ENCODE measurements at regions not wholly inside any gene's neighbourhood (a gene's known extent, or its start where the extent isn't known, plus 50 kb on each side); places are given as distances from the start of the nearest gene placed in this dataset.
"Not testable (repeated sequence)": the region's sequence is repeated elsewhere in the genome, so short reads cannot be mapped to it uniquely, and the experiment has no call there.

GRCh38 chrX:45615591-45615990, 414.9 kb upstream of the DIPK2B start:
- in situ Hi-C loops (cut with HindIII; ENCODE audit: extremely low pct_ligation_motif_present, low pct_unique_long_range_greater_than_20kb); intact Hi-C loops (cut with micrococcal nuclease; ENCODE audit: unreplicated experiment); CTCF ChIA-PET (ENCODE audit: low intra/inter-chr PET ratio, low total read pairs); ATAC-seq; H3K4me3 ChIP-seq (replicated peaks in 1 of 3; ENCODE audit: insufficient read depth in 1 of 3, low read depth in 2 of 3, low read length in 3 of 3); H3K4me1 ChIP-seq (ENCODE audit: insufficient read depth, low read length); FAIRE-seq; H4K20me1 ChIP-seq (ENCODE audit: insufficient read depth, low read length); H3K9ac ChIP-seq (ENCODE audit: insufficient read depth, low read depth, low read length); POLR2A ChIA-PET; DNase-seq (ENCODE audit: low spot score); BruUV-seq (replicated peaks); H3K27me3 ChIP-seq (ENCODE audit: control insufficient read depth in 1 of 2, insufficient read depth in 2 of 2, low read length in 2 of 2); H3K4me2 ChIP-seq (ENCODE audit: low read depth, low read length); H3K9me3 ChIP-seq (ENCODE audit: low read length); H3K79me2 ChIP-seq (ENCODE audit: insufficient read depth, low read length); H3K36me3 ChIP-seq (replicated peaks in 1 of 2; ENCODE audit: control insufficient read depth in 1 of 2, insufficient read depth in 2 of 2, low read length in 2 of 2); H2AFZ ChIP-seq (ENCODE audit: low read length); H3K27ac ChIP-seq (ENCODE audit: extremely low read length, insufficient read depth, low read length): not testable (repeated sequence)
- 0% methylated on average over 1 of the region's 8 CpGs for WGBS (ENCODE audit: low lambda C conversion rate)

DNA sequence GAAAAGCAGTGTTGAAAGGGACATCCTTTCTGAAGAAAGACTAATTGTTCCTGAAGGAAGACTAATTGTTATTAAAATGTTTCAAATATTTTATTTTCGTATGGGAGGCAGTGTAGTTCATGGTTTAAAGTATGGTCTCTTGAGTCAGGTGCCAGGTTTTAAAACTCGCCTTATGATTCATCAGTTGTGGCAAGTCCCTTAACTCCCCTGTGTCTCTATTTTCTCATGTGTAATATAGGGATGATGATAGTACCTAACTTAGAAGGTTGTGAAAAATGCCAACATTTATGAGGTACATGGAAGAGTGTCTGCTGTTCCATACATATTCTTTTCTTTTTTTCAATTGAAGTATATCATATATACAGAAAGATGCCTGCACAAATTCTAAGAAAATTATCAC, 414.2 kb upstream of the DIPK2B start:
- CTCF ChIA-PET (ENCODE audit: low intra/inter-chr PET ratio, low total read pairs), result no interaction called here
- in situ Hi-C loops (cut with HindIII; ENCODE audit: extremely low pct_ligation_motif_present, low pct_unique_long_range_greater_than_20kb) (no loop called here), intact Hi-C loops (cut with micrococcal nuclease; ENCODE audit: unreplicated experiment) (no loop called here)
- H3K9ac ChIP-seq (ENCODE audit: insufficient read depth, low read depth, low read length), result no peak overlapping the region
- no peak overlapping the region for H3K27ac ChIP-seq (ENCODE audit: extremely low read length, insufficient read depth, low read length)
- H3K4me3 ChIP-seq (replicated peaks in 1 of 3; ENCODE audit: insufficient read depth in 1 of 3, low read depth in 2 of 3, low read length in 3 of 3), result no peak overlapping the region
- no peaks in the 10 kb centered on the region for H4K20me1 ChIP-seq (ENCODE audit: insufficient read depth, low read length)
- H3K36me3 ChIP-seq (replicated peaks in 1 of 2; ENCODE audit: control insufficient read depth in 1 of 2, insufficient read depth in 2 of 2, low read length in 2 of 2), result no peaks in the 10 kb centered on the region
- ATAC-seq (no peak), FAIRE-seq (no peak), DNase-seq (ENCODE audit: low spot score) (no peak)
- BruUV-seq (replicated peaks), result no TSS peak
- no peak overlapping the region for H2AFZ ChIP-seq (ENCODE audit: low read length)
- POLR2A ChIA-PET, result no interaction called here
- H3K27me3 ChIP-seq (ENCODE audit: control insufficient read depth in 1 of 2, insufficient read depth in 2 of 2, low read length in 2 of 2), result no peaks in the 10 kb centered on the region
- H3K4me2 ChIP-seq (ENCODE audit: low read depth, low read length), result no peak overlapping the region
- H3K9me3 ChIP-seq (ENCODE audit: low read length), result peaks cover 4% of the 10 kb centered on the region; the same call in 1 of the 2 replicates
- no peaks in the 10 kb centered on the region for H3K4me1 ChIP-seq (ENCODE audit: insufficient read depth, low read length)
- 8% methylated on average over 2 of the region's 2 CpGs for WGBS (ENCODE audit: low lambda C conversion rate)
- no peaks in the 10 kb centered on the region for H3K79me2 ChIP-seq (ENCODE audit: insufficient read depth, low read length)
- TF ChIP-seq, protein P1, sequence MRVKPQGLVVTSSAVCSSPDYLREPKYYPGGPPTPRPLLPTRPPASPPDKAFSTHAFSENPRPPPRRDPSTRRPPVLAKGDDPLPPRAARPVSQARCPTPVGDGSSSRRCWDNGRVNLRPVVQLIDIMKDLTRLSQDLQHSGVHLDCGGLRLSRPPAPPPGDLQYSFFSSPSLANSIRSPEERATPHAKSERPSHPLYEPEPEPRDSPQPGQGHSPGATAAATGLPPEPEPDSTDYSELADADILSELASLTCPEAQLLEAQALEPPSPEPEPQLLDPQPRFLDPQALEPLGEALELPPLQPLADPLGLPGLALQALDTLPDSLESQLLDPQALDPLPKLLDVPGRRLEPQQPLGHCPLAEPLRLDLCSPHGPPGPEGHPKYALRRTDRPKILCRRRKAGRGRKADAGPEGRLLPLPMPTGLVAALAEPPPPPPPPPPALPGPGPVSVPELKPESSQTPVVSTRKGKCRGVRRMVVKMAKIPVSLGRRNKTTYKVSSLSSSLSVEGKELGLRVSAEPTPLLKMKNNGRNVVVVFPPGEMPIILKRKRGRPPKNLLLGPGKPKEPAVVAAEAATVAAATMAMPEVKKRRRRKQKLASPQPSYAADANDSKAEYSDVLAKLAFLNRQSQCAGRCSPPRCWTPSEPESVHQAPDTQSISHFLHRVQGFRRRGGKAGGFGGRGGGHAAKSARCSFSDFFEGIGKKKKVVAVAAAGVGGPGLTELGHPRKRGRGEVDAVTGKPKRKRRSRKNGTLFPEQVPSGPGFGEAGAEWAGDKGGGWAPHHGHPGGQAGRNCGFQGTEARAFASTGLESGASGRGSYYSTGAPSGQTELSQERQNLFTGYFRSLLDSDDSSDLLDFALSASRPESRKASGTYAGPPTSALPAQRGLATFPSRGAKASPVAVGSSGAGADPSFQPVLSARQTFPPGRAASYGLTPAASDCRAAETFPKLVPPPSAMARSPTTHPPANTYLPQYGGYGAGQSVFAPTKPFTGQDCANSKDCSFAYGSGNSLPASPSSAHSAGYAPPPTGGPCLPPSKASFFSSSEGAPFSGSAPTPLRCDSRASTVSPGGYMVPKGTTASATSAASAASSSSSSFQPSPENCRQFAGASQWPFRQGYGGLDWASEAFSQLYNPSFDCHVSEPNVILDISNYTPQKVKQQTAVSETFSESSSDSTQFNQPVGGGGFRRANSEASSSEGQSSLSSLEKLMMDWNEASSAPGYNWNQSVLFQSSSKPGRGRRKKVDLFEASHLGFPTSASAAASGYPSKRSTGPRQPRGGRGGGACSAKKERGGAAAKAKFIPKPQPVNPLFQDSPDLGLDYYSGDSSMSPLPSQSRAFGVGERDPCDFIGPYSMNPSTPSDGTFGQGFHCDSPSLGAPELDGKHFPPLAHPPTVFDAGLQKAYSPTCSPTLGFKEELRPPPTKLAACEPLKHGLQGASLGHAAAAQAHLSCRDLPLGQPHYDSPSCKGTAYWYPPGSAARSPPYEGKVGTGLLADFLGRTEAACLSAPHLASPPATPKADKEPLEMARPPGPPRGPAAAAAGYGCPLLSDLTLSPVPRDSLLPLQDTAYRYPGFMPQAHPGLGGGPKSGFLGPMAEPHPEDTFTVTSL (CRISPR knock-in tag; IDR thresholded peaks at IDR 0.05; ENCODE audit: borderline replicate concordance), result no peak
- TF ChIP-seq PRDM4 (CRISPR knock-in tag; IDR thresholded peaks at IDR 0.05; ENCODE audit: borderline replicate concordance), result no peak
- no peak for TF ChIP-seq ETS1 (CRISPR knock-in tag; IDR thresholded peaks at IDR 0.05)
- TF ChIP-seq ZNF724P (CRISPR knock-in tag; IDR thresholded peaks at IDR 0.05; ENCODE audit: borderline replicate concordance), result no peak
- TF ChIP-seq TRAFD1 (CRISPR knock-in tag; IDR thresholded peaks at IDR 0.05; ENCODE audit: borderline replicate concordance), result no peak
